ENCODE measurements at regions not wholly inside any gene's neighbourhood (a gene's known extent, or its start where the extent isn't known, plus 50 kb on each side); places are given as distances from the start of the nearest gene placed in this dataset.
"Not testable (repeated sequence)": the region's sequence is repeated elsewhere in the genome, so short reads cannot be mapped to it uniquely, and the experiment has no call there.

- DNase-seq: no peak
Observed at GRCh38 chr11:133635244-133635739, 103.0 kb upstream of the OPCML start.

GRCh38 chr11:133628371-133628770, 96.1 kb upstream of the OPCML start:
- not testable (repeated sequence) for DNase-seq

GRCh38 chr11:133621611-133622010, 89.3 kb upstream of the OPCML start:
- no peak for DNase-seq

GRCh38 chr11:133619973-133620372, 87.7 kb upstream of the OPCML start:
- no peak for DNase-seq

- no peak for DNase-seq
Observed at GRCh38 chr11:133619397-133619796, 87.1 kb upstream of the OPCML start.

- DNase-seq: no peak
Observed at GRCh38 chr11:133618544-133618943, 86.2 kb upstream of the OPCML start.

GRCh38 chr11:133608496-133608895, 76.2 kb upstream of the OPCML start:
- no peak for DNase-seq

GRCh38 chr11:133606124-133606523, 73.8 kb upstream of the OPCML start:
- no peak for DNase-seq

- no peak for DNase-seq
Observed at GRCh38 chr11:133605482-133605881, 73.2 kb upstream of the OPCML start.

GRCh38 chr11:133601641-133602040, 69.3 kb upstream of the OPCML start:
- no peak for DNase-seq

GRCh38 chr11:133600786-133601185, 68.5 kb upstream of the OPCML start:
- no peak for DNase-seq

GRCh38 chr11:133600306-133600705, 68.0 kb upstream of the OPCML start:
- DNase-seq: no peak

- DNase-seq: no peak
Observed at GRCh38 chr11:133598906-133599305, 66.6 kb upstream of the OPCML start.

GRCh38 chr11:133597236-133597635, 64.9 kb upstream of the OPCML start:
- DNase-seq: no peak

GRCh38 chr11:133595998-133596590, 63.8 kb upstream of the OPCML start:
- no peak for DNase-seq

GRCh38 chr11:133593036-133593435, 60.7 kb upstream of the OPCML start:
- DNase-seq: no peak

GRCh38 chr11:133586903-133587517, 54.7 kb upstream of the OPCML start:
- no peak for DNase-seq

- no peak for DNase-seq
Observed at GRCh38 chr11:133582750-133583149, 50.4 kb upstream of the OPCML start.

- DNase-seq: no peak
Observed at GRCh38 chr11:133582326-133582725, 50.0 kb upstream of the OPCML start.
